H1 (cell line): ENCODE measurements at regions not wholly inside any gene's neighbourhood (a gene's known extent, or its start where the extent isn't known, plus 50 kb on each side); places are given as distances from the start of the nearest gene placed in this dataset.

Source experiments
- CTCF ChIA-PET: fragments of 300-600 bp; sonication (Branson Sonifier 250); formaldehyde crosslinking; loops from one replicate; lab custom pipeline; 2021; ENCODE audit not compliant: partially characterized antibody; lab: Charles Lee
- POLR2A ChIA-PET: fragments of 300-600 bp; sonication (Branson Sonifier 250); formaldehyde crosslinking; loops from one replicate; lab custom pipeline; 2021; ENCODE audit warnings: inconsistent platforms; ENCODE audit not compliant: partially characterized antibody; lab: Charles Lee
- DNase-seq, 2 experiments: peaks; one replicate each; pipeline versions ENCODE4 v3.0.0 to v3.0.0-alpha.2; 2010 to 2022; ENCODE audit warnings: low spot score in 2 of 2, low read depth in 1 of 2, mixed read lengths in 1 of 2
- FAIRE-seq: peaks from 2 replicates; lab custom pipeline; 2011; peaks lifted over from hg19 to GRCh38; lab: Jason Lieb, UNC
- H2AFZ ChIP-seq: 2 replicates; pipeline ENCODE4 v1.8.1; 2012; ENCODE audit warnings: low read length, inconsistent platforms
- H2AK5ac ChIP-seq: 2 replicates; pipeline ENCODE4 v1.6.1; 2013; ENCODE audit warnings: low read depth, low read length
- H2BK120ac ChIP-seq: replicated peaks from 2 replicates; pipeline ENCODE3; 2013; ENCODE audit warnings: low read depth, low read length, inconsistent platforms
- H2BK12ac ChIP-seq: 2 replicates; pipeline ENCODE4 v1.6.1; 2013; ENCODE audit warnings: low read depth, low read length
- H2BK15ac ChIP-seq: 2 replicates; pipeline ENCODE4 v1.6.1; 2013; ENCODE audit warnings: low read length
- H2BK20ac ChIP-seq: 2 replicates; pipeline ENCODE4 v1.6.1; 2013; ENCODE audit warnings: low read length
- H2BK5ac ChIP-seq: 2 replicates; pipeline ENCODE4 v1.6.1; 2013; ENCODE audit warnings: low read depth, low read length
- H3K14ac ChIP-seq: 2 replicates; pipeline ENCODE4 v1.6.1; 2013; ENCODE audit warnings: inconsistent platforms; ENCODE audit not compliant: insufficient read length
- H3K18ac ChIP-seq: 2 replicates; pipeline ENCODE4 v1.6.1; 2013; ENCODE audit warnings: low read length; ENCODE audit errors: extremely low read depth
- H3K23ac ChIP-seq: 2 replicates; pipeline ENCODE4 v1.6.1; 2013; ENCODE audit warnings: inconsistent platforms; ENCODE audit not compliant: insufficient read length
- H3K23me2 ChIP-seq: 2 replicates; pipeline ENCODE4 v1.6.1; 2013; ENCODE audit warnings: low read depth, low read length
- H3K27ac ChIP-seq: 2 replicates; pipeline ENCODE4 v1.6.1; 2011; ENCODE audit warnings: low read depth, low read length, inconsistent platforms
- H3K27me3 ChIP-seq, 4 experiments: replicated peaks in 1 of 4; 1 replicate in 1 of 4; 2 replicates in 3 of 4; pipeline versions ENCODE4 v1.6.1 to v1.8.1; 2011 to 2013; ENCODE audit warnings: low read length in 3 of 4, mild to moderate bottlenecking in 3 of 4, inconsistent platforms in 2 of 4, mixed read lengths in 2 of 4, moderate library complexity in 1 of 4; ENCODE audit not compliant: control insufficient read depth in 3 of 4, insufficient read depth in 3 of 4; ENCODE audit errors: extremely low read depth in 1 of 4
- H3K36me3 ChIP-seq, 4 experiments: 2 replicates each; pipeline versions ENCODE4 v1.6.1 to v1.8.1; 2011 to 2013; ENCODE audit warnings: mild to moderate bottlenecking in 4 of 4, low read length in 3 of 4, moderate library complexity in 2 of 4, control low read depth in 1 of 4, inconsistent platforms in 1 of 4; ENCODE audit not compliant: insufficient read depth in 4 of 4, control insufficient read depth in 2 of 4
- H3K4ac ChIP-seq: replicated peaks from 2 replicates; pipeline ENCODE3; 2013; ENCODE audit warnings: low read length, low read depth, mixed read lengths, inconsistent platforms; ENCODE audit not compliant: insufficient read length
- H3K4me1 ChIP-seq, 4 experiments: replicated peaks in 1 of 4; 1 replicate in 1 of 4; 2 replicates in 3 of 4; pipeline versions ENCODE4 v1.6.1 to v1.8.1; 2011 to 2013; ENCODE audit warnings: low read length in 3 of 4, inconsistent platforms in 2 of 4, mixed read lengths in 1 of 4; ENCODE audit not compliant: insufficient read depth in 4 of 4, control insufficient read depth in 3 of 4
- H3K4me2 ChIP-seq, 2 experiments: 2 replicates each; pipeline versions ENCODE4 v1.6.1 to v1.8.1; 2011 to 2013; ENCODE audit warnings: low read depth in 2 of 2, low read length in 2 of 2, control low read depth in 1 of 2, inconsistent platforms in 1 of 2, mild to moderate bottlenecking in 1 of 2; ENCODE audit not compliant: insufficient read depth in 1 of 2
- H3K4me3 ChIP-seq, 4 experiments: fragments of 200-600, 300-600 bp in 1 of 4; sonication (generic), shearing (Covaris generic), sonication (Bioruptor Twin) in 1 of 4; 2 replicates each; pipeline versions ENCODE4 v1.5.1 to v1.8.1; 2011 to 2016; ENCODE audit warnings: low read length in 4 of 4, low read depth in 3 of 4, control low read depth in 2 of 4, inconsistent platforms in 2 of 4, mild to moderate bottlenecking in 2 of 4, mixed read lengths in 1 of 4, moderate library complexity in 1 of 4; ENCODE audit not compliant: insufficient read depth in 2 of 4; ENCODE audit errors: extremely low read depth in 1 of 4
- H3K56ac ChIP-seq: replicated peaks from 2 replicates; pipeline ENCODE3; 2013; ENCODE audit warnings: low read depth, mild to moderate bottlenecking, mixed read lengths, low read length, inconsistent platforms; ENCODE audit not compliant: insufficient read length
- H3K79me1 ChIP-seq: 2 replicates; pipeline ENCODE4 v1.6.1; 2013; ENCODE audit warnings: low read depth, low read length, control low read depth
- H3K79me2 ChIP-seq, 2 experiments: 2 replicates each; pipeline versions ENCODE4 v1.6.1 to v1.8.1; 2012 to 2013; ENCODE audit warnings: low read length in 2 of 2, mild to moderate bottlenecking in 2 of 2, inconsistent platforms in 1 of 2; ENCODE audit not compliant: insufficient read depth in 2 of 2, control insufficient read depth in 1 of 2
- H3K9ac ChIP-seq, 4 experiments: replicated peaks in 1 of 4; 1 replicate in 1 of 4; 2 replicates in 3 of 4; pipeline versions ENCODE4 v1.6.1 to v1.8.1; 2011 to 2013; ENCODE audit warnings: low read depth in 3 of 4, low read length in 3 of 4, control low read depth in 2 of 4, mild to moderate bottlenecking in 2 of 4, moderate library complexity in 2 of 4, inconsistent platforms in 1 of 4; ENCODE audit errors: extremely low read depth in 1 of 4
- H3K9me3 ChIP-seq, 2 experiments: 2 replicates each; pipeline versions ENCODE4 v1.6.1 to v1.8.1; 2012 to 2013; ENCODE audit warnings: mild to moderate bottlenecking in 2 of 2, moderate library complexity in 2 of 2, control low read depth in 1 of 2, inconsistent platforms in 1 of 2, low read depth in 1 of 2, low read length in 1 of 2, mixed read lengths in 1 of 2; ENCODE audit not compliant: insufficient read depth in 2 of 2
- H4K20me1 ChIP-seq, 2 experiments: replicated peaks in 1 of 2; 2 replicates each; pipeline versions ENCODE3 to v1.8.1; 2011 to 2013; ENCODE audit warnings: inconsistent platforms in 2 of 2, low read length in 2 of 2, mild to moderate bottlenecking in 1 of 2; ENCODE audit not compliant: insufficient read depth in 2 of 2, control insufficient read depth in 1 of 2
- H4K5ac ChIP-seq: 2 replicates; pipeline ENCODE4 v1.6.1; 2013; ENCODE audit warnings: low read length, low read depth, mixed read lengths, inconsistent platforms; ENCODE audit not compliant: insufficient read length
- H4K8ac ChIP-seq: 2 replicates; pipeline ENCODE4 v1.8.0; 2013; ENCODE audit warnings: mild to moderate bottlenecking, moderate library complexity, low read length, inconsistent platforms; ENCODE audit not compliant: insufficient read depth; ENCODE audit errors: extremely low read depth
- H4K91ac ChIP-seq: replicated peaks from 2 replicates; pipeline ENCODE3; 2013; ENCODE audit warnings: low read length, mixed read lengths, inconsistent platforms; ENCODE audit not compliant: insufficient read length
- SP2 ChIP-seq: IDR thresholded peaks from 2 replicates; pipeline ENCODE4 v1.6.1; 2012; ENCODE audit warnings: mild to moderate bottlenecking, low read length, inconsistent platforms
- WGBS, 2 experiments: shearing (Covaris generic) in 1 of 2; methylation state at CpG; one replicate each; pipeline versions ENCODE4 v1.1.6 to v1.1.7; 2013 to 2015; ENCODE audit warnings: low lambda C conversion rate in 2 of 2, mixed read lengths in 2 of 2, inconsistent platforms in 1 of 2, low coverage in 1 of 2, missing lambda C conversion rate in 1 of 2; ENCODE audit not compliant: insufficient replicate concordance in 2 of 2, insufficient coverage in 1 of 2, insufficient read length in 1 of 2; ENCODE audit errors: extremely low coverage in 1 of 2, missing lambda C conversion rate in 1 of 2; 5-methylcytosine and 5-hydroxymethylcytosine counted together

DNA sequence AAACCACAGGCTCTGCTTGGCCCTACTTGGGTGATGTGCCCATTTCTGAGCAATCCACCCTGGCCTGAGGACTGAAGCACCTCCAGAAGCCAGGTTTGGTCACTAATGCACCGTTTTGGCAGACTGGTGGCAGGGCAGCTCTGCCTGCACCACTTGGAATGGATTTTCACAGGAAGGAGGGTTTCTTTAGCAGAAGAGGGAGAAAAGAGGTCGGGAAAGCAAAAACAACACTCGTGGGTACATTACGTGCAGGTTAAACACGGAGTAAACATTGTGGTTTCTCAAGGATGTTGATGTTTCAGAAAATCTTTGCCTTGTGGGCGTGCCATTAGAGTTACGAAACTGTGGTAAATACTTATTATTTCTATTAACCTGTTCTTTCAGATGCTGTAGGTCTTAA lies 70.8 kb downstream of the KCNA5 start:
- 83% methylated on average over 7 of the region's 7 CpGs; no CpG with 5 or more reads in 1 of the 2 experiments for WGBS, 2 experiments
- no peak overlapping the region for H2AFZ ChIP-seq
- no peak overlapping the region for H2AK5ac ChIP-seq
- H3K23me2 ChIP-seq = no peaks in the 10 kb centered on the region; the same call in 1 of the 2 replicates
- no peaks in the 10 kb centered on the region for H4K20me1 ChIP-seq
- POLR2A ChIA-PET = interaction anchor here (0.6 kb wide), 1 partner anchor 87 kb away, joined by 3 read pairs; no protein-coding TSS in a partner anchor
- FAIRE-seq = no peak
- H3K18ac ChIP-seq = no peak overlapping the region
- H2BK5ac ChIP-seq = no peak overlapping the region
- no peak overlapping the region for H4K5ac ChIP-seq
- H3K4me2 ChIP-seq = no peak overlapping the region
- H3K27me3 ChIP-seq = no peaks in the 10 kb centered on the region; a peak in 1 of 7 replicates
- no peak overlapping the region for H3K27ac ChIP-seq
- no peaks in the 10 kb centered on the region for H3K9me3 ChIP-seq
- CTCF ChIA-PET = interaction anchor here (1.0 kb wide), 2 partner anchors 30 to 34 kb away, joined by 3 read pairs; no protein-coding TSS in a partner anchor
- H3K79me1 ChIP-seq = no peaks in the 10 kb centered on the region
- no peak overlapping the region for H2BK15ac ChIP-seq
- no peak overlapping the region for H4K8ac ChIP-seq
- no peaks in the 10 kb centered on the region for H3K79me2 ChIP-seq
- no peak overlapping the region for H3K23ac ChIP-seq
- no peak overlapping the region for H3K4ac ChIP-seq
- H3K4me1 ChIP-seq = no peaks in the 10 kb centered on the region
- no peak overlapping the region for H3K56ac ChIP-seq
- DNase-seq = no peak
- H2BK12ac ChIP-seq = no peak overlapping the region
- no peak overlapping the region for H2BK20ac ChIP-seq
- no peak overlapping the region for H3K9ac ChIP-seq
- H3K4me3 ChIP-seq = no peak overlapping the region
- no peaks in the 10 kb centered on the region for H3K36me3 ChIP-seq
- H4K91ac ChIP-seq = no peak overlapping the region
- no peak overlapping the region for H3K14ac ChIP-seq
- no peak overlapping the region for H2BK120ac ChIP-seq
- TF ChIP-seq SP2 = no peak
